Activated CD4-positive, alpha-beta T cell treated with anti-CD3 and anti-CD28 coated beads, Interleukin-2, Interleukin-4, amounts not matched to agents 100 ng/mL and 50 ng/mL, durations not matched to agents 16 hours and 8 hours (primary cell): ENCODE measurements at regions not wholly inside any gene's neighbourhood (a gene's known extent, or its start where the extent isn't known, plus 50 kb on each side); places are given as distances from the start of the nearest gene placed in this dataset.

ENCODE experiments used
- DNase-seq: peaks from one replicate; pipeline ENCODE4 v3.0.0-alpha.2; 2020; ENCODE audit warnings: low spot score

GRCh38 chrX:80098038-80098437, 83.5 kb downstream of the TBX22 start:
- no peak for DNase-seq

GRCh38 chrX:80120335-80120734, 105.8 kb downstream of the TBX22 start:
- no peak for DNase-seq

- DNase-seq, result no peak
These were observed 124.4 kb downstream of the TBX22 start for GRCh38 chrX:80138938-80139337.

GRCh38 chrX:80139564-80139963, 125.0 kb downstream of the TBX22 start:
- DNase-seq, result no peak

GRCh38 chrX:80170581-80170980, 156.0 kb downstream of the TBX22 start:
- no peak for DNase-seq

- DNase-seq, result no peak
These were observed 158.7 kb downstream of the TBX22 start for GRCh38 chrX:80173261-80173660.

GRCh38 chrX:80174925-80175574, 160.5 kb downstream of the TBX22 start:
- DNase-seq, result no peak

- no peak for DNase-seq
These were observed 166.5 kb downstream of the TBX22 start for GRCh38 chrX:80181079-80181478.

GRCh38 chrX:80184854-80185253, 170.3 kb downstream of the TBX22 start:
- no peak for DNase-seq

GRCh38 chrX:80206647-80207046, 192.1 kb downstream of the TBX22 start:
- no peak for DNase-seq

GRCh38 chrX:80207327-80207726, 192.8 kb downstream of the TBX22 start:
- no peak for DNase-seq

GRCh38 chrX:80216086-80216485, 201.5 kb downstream of the TBX22 start:
- no peak for DNase-seq

- no peak for DNase-seq
These were observed 196.2 kb upstream of the TENT5D start for GRCh38 chrX:80223982-80224579.

- no peak for DNase-seq
These were observed 190.6 kb upstream of the TENT5D start for GRCh38 chrX:80229626-80230025.

GRCh38 chrX:80237072-80237471, 183.2 kb upstream of the TENT5D start:
- DNase-seq, result no peak

- no peak for DNase-seq
These were observed 174.0 kb upstream of the TENT5D start for GRCh38 chrX:80246271-80246670.

- no peak for DNase-seq
These were observed 154.0 kb upstream of the TENT5D start for GRCh38 chrX:80266287-80266686.

GRCh38 chrX:80266979-80267378, 153.3 kb upstream of the TENT5D start:
- DNase-seq, result no peak

GRCh38 chrX:80267790-80268189, 152.5 kb upstream of the TENT5D start:
- DNase-seq, result no peak

GRCh38 chrX:80282535-80282934, 137.7 kb upstream of the TENT5D start:
- DNase-seq, result no peak

GRCh38 chrX:80285131-80285773, 135.0 kb upstream of the TENT5D start:
- peak; percentile 26 for DNase-seq

- no peak for DNase-seq
These were observed 129.4 kb upstream of the TENT5D start for GRCh38 chrX:80290834-80291233.

GRCh38 chrX:80293354-80293753, 126.9 kb upstream of the TENT5D start:
- no peak for DNase-seq

GRCh38 chrX:80306007-80306406, 114.2 kb upstream of the TENT5D start:
- peak; percentile 15 for DNase-seq
